IMR-90 (cell line): ENCODE measurements at regions not wholly inside any gene's neighbourhood (a gene's known extent, or its start where the extent isn't known, plus 50 kb on each side); places are given as distances from the start of the nearest gene placed in this dataset.
A peak's percentile ranks its signal among the peaks of the same experiment; 100 is the strongest.

Source experiments
- ATAC-seq: fragments of 200-7000 bp; cut with Tn5 transposase; 2 replicates; pipeline ENCODE4 v1.9.1; 2020; ENCODE audit warnings: low read depth, mild to moderate bottlenecking, moderate library complexity
- BruUV-seq: library from RNA; stranded (reverse); fragments of 400-500 nt; replicated peaks from 2 replicates; lab custom pipeline; 2021; lab: Mats Ljungman, UMichigan
- CTCF ChIA-PET: fragments of 300-600 bp; formaldehyde crosslinking; extraction: SDS; loops from one replicate; lab custom pipeline; 2021; ENCODE audit warnings: antibody characterized with exemption; lab: Yijun Ruan, JAX
- POLR2A ChIA-PET: fragments of 300-600 bp; sonication (Branson Sonifier 250); formaldehyde crosslinking; loops from one replicate; lab custom pipeline; 2022; ENCODE audit warnings: antibody characterized with exemption; ENCODE audit not compliant: unreplicated experiment; lab: Charles Lee
- DNase-seq: peaks from one replicate; pipeline ENCODE4 v3.0.0; 2013
- H2AFZ ChIP-seq: replicated peaks from 2 replicates; pipeline ENCODE3; 2013; ENCODE audit warnings: low read length, mild to moderate bottlenecking; ENCODE audit not compliant: poor library complexity
- H2AK5ac ChIP-seq: 2 replicates; pipeline ENCODE4 v1.6.1; 2013; ENCODE audit warnings: low read depth, low read length, inconsistent platforms
- H2AK9ac ChIP-seq: replicated peaks from 2 replicates; pipeline ENCODE3; 2013; ENCODE audit warnings: mild to moderate bottlenecking, low read depth, low read length, moderate library complexity; ENCODE audit not compliant: poor library complexity
- H2BK120ac ChIP-seq: 2 replicates; pipeline ENCODE4 v1.6.1; 2013; ENCODE audit warnings: low read depth, low read length, inconsistent platforms
- H2BK15ac ChIP-seq: 3 replicates; pipeline ENCODE4 v1.6.1; 2013; ENCODE audit warnings: low read depth, low read length, inconsistent platforms
- H2BK20ac ChIP-seq: 2 replicates; pipeline ENCODE4 v1.6.1; 2013; ENCODE audit warnings: low read depth, mild to moderate bottlenecking, inconsistent platforms, low read length, moderate library complexity
- H2BK5ac ChIP-seq: 2 replicates; pipeline ENCODE4 v1.6.1; 2013; ENCODE audit warnings: mild to moderate bottlenecking, low read depth, low read length, inconsistent platforms; ENCODE audit not compliant: poor library complexity, severe bottlenecking
- H3K14ac ChIP-seq: replicated peaks from 2 replicates; pipeline ENCODE4 v1.6.1; 2013; ENCODE audit warnings: low read depth, low read length, inconsistent platforms
- H3K18ac ChIP-seq: 2 replicates; pipeline ENCODE4 v1.6.1; 2013; ENCODE audit warnings: low read depth, low read length, control low read depth
- H3K23ac ChIP-seq: 2 replicates; pipeline ENCODE4 v1.6.1; 2013; ENCODE audit warnings: low read depth, low read length, inconsistent platforms
- H3K27ac ChIP-seq: 2 replicates; pipeline ENCODE4 v1.5.1; 2013; ENCODE audit warnings: mild to moderate bottlenecking, control low read depth, low read length; ENCODE audit not compliant: insufficient read depth
- H3K27me3 ChIP-seq: 2 replicates; pipeline ENCODE4 v1.6.1; 2013; ENCODE audit warnings: low read length; ENCODE audit not compliant: control insufficient read depth, insufficient read depth
- H3K36me3 ChIP-seq: 2 replicates; pipeline ENCODE4 v1.6.1; 2013; ENCODE audit warnings: low read length, mixed read lengths; ENCODE audit not compliant: control insufficient read depth, insufficient read depth
- H3K4ac ChIP-seq: 2 replicates; pipeline ENCODE4 v1.6.1; 2013; ENCODE audit warnings: low read depth, low read length, inconsistent platforms
- H3K4me1 ChIP-seq: 2 replicates; pipeline ENCODE4 v1.6.1; 2013; ENCODE audit warnings: low read length, mixed read lengths; ENCODE audit not compliant: control insufficient read depth, insufficient read depth
- H3K4me2 ChIP-seq: 2 replicates; pipeline ENCODE4 v1.6.1; 2013; ENCODE audit warnings: low read depth, mild to moderate bottlenecking, control low read depth, low read length, moderate library complexity
- H3K4me3 ChIP-seq: 2 replicates; pipeline ENCODE4 v1.5.1; 2013; ENCODE audit warnings: low read depth, mild to moderate bottlenecking, control low read depth, low read length, moderate library complexity; ENCODE audit not compliant: insufficient read depth
- H3K56ac ChIP-seq: 2 replicates; pipeline ENCODE4 v1.6.1; 2013; ENCODE audit warnings: low read length, inconsistent platforms; ENCODE audit not compliant: insufficient read depth; ENCODE audit errors: extremely low read depth
- H3K79me1 ChIP-seq, 2 experiments: 2 replicates each; pipeline ENCODE4 v1.6.1; 2013; ENCODE audit warnings: low read length in 2 of 2, inconsistent platforms in 1 of 2, low read depth in 1 of 2
- H3K9ac ChIP-seq: 2 replicates; pipeline ENCODE4 v1.6.1; 2013; ENCODE audit warnings: low read depth, low read length, control low read depth
- H3K9me1 ChIP-seq: 2 replicates; pipeline ENCODE4 v1.6.1; 2013; ENCODE audit warnings: low read length, inconsistent platforms; ENCODE audit not compliant: insufficient read depth
- H3K9me3 ChIP-seq: 2 replicates; pipeline ENCODE4 v1.6.1; 2013; ENCODE audit warnings: low read length; ENCODE audit not compliant: control insufficient read depth, insufficient read depth
- H4K20me1 ChIP-seq: 2 replicates; pipeline ENCODE4 v1.6.1; 2013; ENCODE audit warnings: low read length, inconsistent platforms; ENCODE audit not compliant: insufficient read depth
- H4K5ac ChIP-seq: 2 replicates; pipeline ENCODE4 v1.6.1; 2013; ENCODE audit warnings: mild to moderate bottlenecking, low read depth, low read length, control low read depth
- H4K8ac ChIP-seq, 2 experiments: 2 replicates each; pipeline ENCODE4 v1.6.1; 2013; ENCODE audit warnings: low read depth in 2 of 2, low read length in 2 of 2, control low read depth in 1 of 2, inconsistent platforms in 1 of 2
- H4K91ac ChIP-seq: 2 replicates; pipeline ENCODE4 v1.6.1; 2013; ENCODE audit warnings: low read depth, low read length, inconsistent platforms; ENCODE audit not compliant: insufficient read depth
- BHLHE40 ChIP-seq: fragments of 150-350 bp; IDR thresholded peaks from 2 replicates; pipeline ENCODE4 v1.6.1; 2016; ENCODE audit warnings: mild to moderate bottlenecking, low read depth, low read length
- CEBPB ChIP-seq: IDR thresholded peaks from 2 replicates; pipeline ENCODE4 v1.6.1; 2012; ENCODE audit warnings: low read depth, low read length, improper control_type of control experiment
- CHD1 ChIP-seq: IDR thresholded peaks from 2 replicates; pipeline ENCODE4 v1.6.1; 2012; ENCODE audit warnings: low read depth, low read length, improper control_type of control experiment
- FOS ChIP-seq: fragments of 150-350 bp; IDR thresholded peaks from 2 replicates; pipeline ENCODE4 v1.6.1; 2016; ENCODE audit warnings: low read depth, low read length
- POLR2A ChIP-seq: IDR thresholded peaks from 2 replicates; pipeline ENCODE4 v1.6.1; 2012; ENCODE audit warnings: mild to moderate bottlenecking, low read depth, low read length
- RAD21 ChIP-seq: IDR thresholded peaks from 2 replicates; pipeline ENCODE4 v1.6.1; 2012; ENCODE audit warnings: low read length, improper control_type of control experiment
- WGBS, 2 experiments: methylation state at CpG; one replicate each; pipeline versions ENCODE4 v1.1.5 to v1.1.7; 2013; ENCODE audit warnings: missing lambda C conversion rate in 2 of 2; ENCODE audit not compliant: insufficient read length in 1 of 2; ENCODE audit errors: extremely low coverage in 2 of 2; 5-methylcytosine and 5-hydroxymethylcytosine counted together
- dilution Hi-C: fragments of 300-500 bp; cut with HindIII; formaldehyde crosslinking; loops from one replicate; pipeline ENCODE4 v1.14.3; 2018; ENCODE audit warnings: low sequenced_read_pairs; ENCODE audit not compliant: unreplicated experiment
- in situ Hi-C: fragments of 300-500 bp; cut with MboI; formaldehyde crosslinking; loops from 3 replicates; pipeline ENCODE4 v1.14.3; 2019; ENCODE audit warnings: low sequenced_read_pairs, inconsistent platforms, mixed read lengths
- intact Hi-C: fragments of 100-400 bp; cut with micrococcal nuclease; formaldehyde crosslinking; loops from 2 replicates; pipeline ENCODE4 v1.10.0; 2022

DNA sequence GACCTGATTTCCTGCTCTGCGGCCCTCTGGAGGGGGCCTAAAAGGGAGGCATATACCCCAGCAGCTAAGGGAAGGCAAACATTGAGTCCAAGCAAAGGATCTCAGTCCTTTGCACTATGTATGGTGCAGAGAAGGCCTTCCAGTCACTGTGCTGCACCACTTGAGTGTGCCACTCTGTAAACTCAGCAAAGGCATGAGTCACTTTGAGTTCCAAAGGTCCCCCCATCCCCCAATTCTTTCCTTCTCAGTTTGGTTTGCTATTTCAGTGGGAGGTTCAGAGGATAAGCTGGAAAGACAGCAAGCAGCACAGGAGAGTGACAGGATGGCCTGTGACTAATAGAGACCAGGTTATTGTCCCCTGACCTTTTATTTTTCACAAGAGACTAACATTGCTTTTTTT is 131.3 kb downstream of the FHDC1 start:
- in situ Hi-C loops (no loop called here), dilution Hi-C loops (no loop called here), intact Hi-C loops (no loop called here)
- Histone ChIP-seq H3K9me3 (no peaks in the 10 kb centered on the region), H2BK120ac (no peak overlapping the region), H3K23ac (no peak overlapping the region), H3K18ac (no peak overlapping the region), H2AK5ac (no peak overlapping the region), H3K36me3 (no peaks in the 10 kb centered on the region), H3K9ac (no peak overlapping the region), H3K9me1 (no peaks in the 10 kb centered on the region; the same call in 1 of the 2 replicates), H2BK5ac (no peak overlapping the region), H2BK15ac (no peak overlapping the region), H3K4me3 (no peak overlapping the region), H3K14ac (no peak overlapping the region), H3K27me3 (no peaks in the 10 kb centered on the region), H2AK9ac (no peak overlapping the region), H4K20me1 (no peaks in the 10 kb centered on the region), H3K4me2 (no peak overlapping the region), H2AFZ (peak overlapping the region; percentile 33), H4K5ac (no peak overlapping the region), H4K8ac (no peak overlapping the region), H3K4ac (no peak overlapping the region), H3K79me1 (no peaks in the 10 kb centered on the region), H3K4me1 (peaks cover 2% of the 10 kb centered on the region; the same call in 1 of the 2 replicates), H2BK20ac (no peak overlapping the region), H3K56ac (no peak overlapping the region), H3K27ac (no peak overlapping the region), H4K91ac (no peak overlapping the region)
- TF ChIP-seq POLR2A, result no peak
- 0 out of 2 replicates have a peak, but pooled peaks have one; percentile 10 for TF ChIP-seq FOS
- TF ChIP-seq CHD1, result no peak
- TF ChIP-seq BHLHE40, result no peak
- no peak for TF ChIP-seq CEBPB
- no peak for TF ChIP-seq RAD21
- no CpG with 5 or more reads among the region's 1 CpG for WGBS, 2 experiments
- ChIA-PET CTCF (interaction anchor here (0.5 kb wide), 1 partner anchor 18 kb away, joined by 3 read pairs; no protein-coding TSS in a partner anchor), POLR2A (no interaction called here)
- DNase-seq, result peak; percentile 45
- ATAC-seq, result peak; percentile 95
- no TSS peak for BruUV-seq
